ENCODE measurements at regions not wholly inside any gene's neighbourhood (a gene's known extent, or its start where the extent isn't known, plus 50 kb on each side); places are given as distances from the start of the nearest gene placed in this dataset.

DNA sequence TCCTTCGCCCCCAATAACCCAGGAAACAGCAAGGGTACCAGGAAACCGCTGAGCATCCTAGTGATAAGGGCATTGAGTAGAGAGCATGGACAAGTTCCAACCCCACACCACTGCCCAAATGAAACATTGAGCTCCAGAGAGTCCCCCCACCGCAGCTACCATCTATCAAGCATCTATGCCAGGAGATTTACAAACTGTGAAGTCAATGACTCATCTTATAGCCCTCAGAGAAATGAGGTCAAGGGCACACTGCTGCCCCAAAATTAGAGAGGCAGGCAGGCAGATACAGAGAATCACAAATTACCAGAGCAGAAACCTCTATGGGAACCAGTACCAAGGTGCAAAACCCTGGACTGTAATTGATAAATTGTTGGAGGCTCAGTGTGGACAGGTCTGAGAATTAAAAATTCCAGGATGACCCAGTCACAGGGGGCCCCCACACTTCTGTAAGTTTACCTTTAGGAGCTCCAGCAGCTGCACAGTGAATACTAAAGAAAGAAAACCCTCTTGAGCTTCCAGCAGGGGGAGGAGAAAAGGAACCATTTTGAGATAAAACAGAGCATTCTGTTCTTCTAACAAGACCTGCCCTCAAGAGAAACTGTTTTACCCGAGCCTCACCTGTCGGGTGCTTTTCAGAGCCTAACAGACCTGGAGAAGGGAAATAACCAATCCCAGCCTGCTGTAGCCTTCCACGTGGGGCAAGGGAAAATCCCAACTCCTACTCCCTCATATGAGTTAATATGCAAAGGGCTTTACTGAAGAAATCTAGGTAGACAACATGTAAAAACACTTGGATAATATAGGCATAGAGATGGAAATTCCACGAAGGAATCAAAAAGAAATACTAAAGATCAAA lies 118.0 kb upstream of the ARID1B start:
- H3K36me3 ChIP-seq (ENCODE audit: control insufficient read depth, insufficient read depth, low read length): no peaks in the 10 kb centered on the region
- no peak overlapping the region for H3K4me3 ChIP-seq (ENCODE audit: low read depth, low read length)
- H3K27me3 ChIP-seq (ENCODE audit: control insufficient read depth, insufficient read depth, low read length): no peaks in the 10 kb centered on the region
- TF ChIP-seq, protein P1, sequence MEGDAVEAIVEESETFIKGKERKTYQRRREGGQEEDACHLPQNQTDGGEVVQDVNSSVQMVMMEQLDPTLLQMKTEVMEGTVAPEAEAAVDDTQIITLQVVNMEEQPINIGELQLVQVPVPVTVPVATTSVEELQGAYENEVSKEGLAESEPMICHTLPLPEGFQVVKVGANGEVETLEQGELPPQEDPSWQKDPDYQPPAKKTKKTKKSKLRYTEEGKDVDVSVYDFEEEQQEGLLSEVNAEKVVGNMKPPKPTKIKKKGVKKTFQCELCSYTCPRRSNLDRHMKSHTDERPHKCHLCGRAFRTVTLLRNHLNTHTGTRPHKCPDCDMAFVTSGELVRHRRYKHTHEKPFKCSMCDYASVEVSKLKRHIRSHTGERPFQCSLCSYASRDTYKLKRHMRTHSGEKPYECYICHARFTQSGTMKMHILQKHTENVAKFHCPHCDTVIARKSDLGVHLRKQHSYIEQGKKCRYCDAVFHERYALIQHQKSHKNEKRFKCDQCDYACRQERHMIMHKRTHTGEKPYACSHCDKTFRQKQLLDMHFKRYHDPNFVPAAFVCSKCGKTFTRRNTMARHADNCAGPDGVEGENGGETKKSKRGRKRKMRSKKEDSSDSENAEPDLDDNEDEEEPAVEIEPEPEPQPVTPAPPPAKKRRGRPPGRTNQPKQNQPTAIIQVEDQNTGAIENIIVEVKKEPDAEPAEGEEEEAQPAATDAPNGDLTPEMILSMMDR (IDR thresholded peaks at IDR 0.05; ENCODE audit: insufficient read depth, low read length, severe bottlenecking): no peak
- no peak for FAIRE-seq
- no peak for DNase-seq (ENCODE audit: low read depth)

DNA sequence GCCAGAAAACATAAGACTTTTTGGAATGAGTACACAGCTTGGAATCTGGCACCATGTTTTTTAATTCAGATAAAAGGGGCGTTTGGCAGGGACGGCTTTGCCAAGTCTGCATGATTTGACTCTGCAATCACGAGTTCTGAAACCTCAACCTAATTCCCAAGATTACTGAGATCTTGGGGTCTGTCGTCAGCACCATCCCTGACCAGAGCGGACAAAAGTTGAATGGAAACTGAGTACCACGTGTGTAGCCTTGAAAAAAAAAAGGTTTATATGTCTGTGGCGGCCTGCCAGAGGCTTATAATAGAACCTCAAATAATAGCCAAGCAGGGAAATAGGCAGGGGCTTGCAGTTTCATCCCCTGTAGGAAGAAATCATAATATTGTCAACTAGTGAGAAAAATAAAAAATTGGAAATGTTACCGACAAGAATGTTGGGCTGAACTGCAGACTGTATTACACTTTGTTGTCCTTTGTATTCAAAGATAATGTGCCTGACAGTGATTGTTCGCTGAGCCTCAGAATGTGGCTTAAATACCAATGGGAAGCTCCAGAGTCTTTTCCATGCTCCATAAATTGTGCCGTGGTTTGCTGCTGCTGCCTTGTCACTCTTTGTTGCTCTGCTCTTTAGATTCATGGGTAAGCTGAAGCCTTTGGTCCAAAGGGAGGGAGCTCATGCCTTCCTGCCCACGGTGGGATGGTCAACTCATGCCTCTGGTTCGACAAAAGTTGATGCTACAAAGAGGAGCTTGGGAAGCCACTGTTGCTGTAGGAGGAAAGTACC lies 118.8 kb upstream of the ARID1B start:
- no peak overlapping the region for H3K4me3 ChIP-seq (ENCODE audit: low read depth, low read length)
- no peaks in the 10 kb centered on the region for H3K36me3 ChIP-seq (ENCODE audit: control insufficient read depth, insufficient read depth, low read length)
- H3K27me3 ChIP-seq (ENCODE audit: control insufficient read depth, insufficient read depth, low read length): no peaks in the 10 kb centered on the region
- DNase-seq (ENCODE audit: low read depth) (no peak), FAIRE-seq (no peak)
- TF ChIP-seq, protein P1 (IDR thresholded peaks at IDR 0.05; ENCODE audit: insufficient read depth, low read length, severe bottlenecking): no peak

DNA sequence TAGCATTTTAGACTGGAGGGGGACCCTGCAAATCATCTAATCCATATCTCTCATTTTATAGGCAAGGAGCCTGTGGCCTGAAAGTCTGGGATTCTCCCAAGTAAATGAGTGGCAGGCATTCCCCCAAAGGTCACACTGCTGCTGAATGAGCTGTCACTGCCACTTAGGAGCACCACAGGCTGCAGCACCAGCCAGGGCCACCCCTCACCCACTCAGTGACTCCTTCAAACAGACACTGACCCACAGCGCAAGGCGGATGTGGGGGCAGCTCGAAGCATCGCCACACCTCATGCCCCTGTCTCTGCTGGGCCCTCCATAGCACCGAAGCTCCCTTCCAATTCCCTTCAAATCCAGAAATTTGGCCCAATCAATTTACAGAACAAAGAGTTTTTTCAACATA lies 119.9 kb upstream of the ARID1B start:
- H3K27me3 ChIP-seq (ENCODE audit: control insufficient read depth, insufficient read depth, low read length): no peaks in the 10 kb centered on the region
- H3K4me3 ChIP-seq (ENCODE audit: low read depth, low read length): no peak overlapping the region
- TF ChIP-seq, protein P1 (IDR thresholded peaks at IDR 0.05; ENCODE audit: insufficient read depth, low read length, severe bottlenecking): no peak
- no peaks in the 10 kb centered on the region for H3K36me3 ChIP-seq (ENCODE audit: control insufficient read depth, insufficient read depth, low read length)
- FAIRE-seq (no peak), DNase-seq (ENCODE audit: low read depth) (no peak)

DNA sequence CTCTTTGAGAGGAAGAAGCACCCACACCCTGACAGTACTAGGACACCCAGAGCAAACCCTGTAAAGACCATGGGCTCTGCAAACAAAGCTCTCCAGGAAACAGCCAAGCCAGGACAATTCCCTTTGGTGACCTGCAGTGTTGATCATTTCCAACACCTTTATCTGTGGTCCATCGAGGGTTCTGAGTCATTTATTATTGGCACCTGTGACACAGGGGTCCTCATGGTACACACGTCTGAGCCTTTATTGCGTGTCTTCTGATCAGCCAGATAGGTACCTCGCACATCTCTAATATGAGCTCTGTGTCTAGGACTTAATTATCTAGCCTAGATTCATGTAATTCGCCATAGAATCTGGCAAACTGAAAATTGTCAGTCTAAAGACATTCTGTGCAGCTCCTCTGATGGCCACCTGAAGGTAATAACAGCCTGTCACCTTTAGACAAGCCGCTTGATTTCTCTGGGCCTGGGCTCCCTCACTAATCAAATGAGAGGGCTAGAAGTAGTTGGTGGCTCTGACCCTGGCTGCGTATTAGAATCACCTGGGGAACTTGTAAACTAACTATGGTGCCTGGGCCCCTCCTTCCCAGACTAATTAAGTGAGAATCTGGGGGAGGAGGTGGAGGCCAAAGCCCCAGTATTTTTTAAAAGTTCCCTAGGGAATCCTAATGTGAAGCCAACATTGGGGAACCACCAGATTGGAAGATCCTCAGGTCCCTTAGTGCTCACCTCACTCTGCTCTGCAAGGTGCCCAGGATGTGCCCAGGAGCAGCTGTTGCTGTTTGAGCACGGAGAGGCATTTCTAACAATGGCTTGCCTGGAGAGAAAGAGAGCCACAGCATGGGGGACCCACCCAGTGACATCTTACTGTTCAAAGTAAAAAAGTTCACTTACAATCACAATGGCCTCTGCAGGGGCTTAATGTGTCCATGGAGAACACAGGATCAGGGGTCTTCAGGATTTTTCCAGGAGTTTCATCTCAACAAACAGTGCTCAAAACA lies 122.0 kb upstream of the ARID1B start:
- H3K27me3 ChIP-seq (ENCODE audit: control insufficient read depth, insufficient read depth, low read length): no peaks in the 10 kb centered on the region
- TF ChIP-seq, protein P1 (IDR thresholded peaks at IDR 0.05; ENCODE audit: insufficient read depth, low read length, severe bottlenecking): no peak
- no peaks in the 10 kb centered on the region for H3K36me3 ChIP-seq (ENCODE audit: control insufficient read depth, insufficient read depth, low read length)
- FAIRE-seq: no peak
- no peak overlapping the region for H3K4me3 ChIP-seq (ENCODE audit: low read depth, low read length)
- no peak for DNase-seq (ENCODE audit: low read depth)

DNA sequence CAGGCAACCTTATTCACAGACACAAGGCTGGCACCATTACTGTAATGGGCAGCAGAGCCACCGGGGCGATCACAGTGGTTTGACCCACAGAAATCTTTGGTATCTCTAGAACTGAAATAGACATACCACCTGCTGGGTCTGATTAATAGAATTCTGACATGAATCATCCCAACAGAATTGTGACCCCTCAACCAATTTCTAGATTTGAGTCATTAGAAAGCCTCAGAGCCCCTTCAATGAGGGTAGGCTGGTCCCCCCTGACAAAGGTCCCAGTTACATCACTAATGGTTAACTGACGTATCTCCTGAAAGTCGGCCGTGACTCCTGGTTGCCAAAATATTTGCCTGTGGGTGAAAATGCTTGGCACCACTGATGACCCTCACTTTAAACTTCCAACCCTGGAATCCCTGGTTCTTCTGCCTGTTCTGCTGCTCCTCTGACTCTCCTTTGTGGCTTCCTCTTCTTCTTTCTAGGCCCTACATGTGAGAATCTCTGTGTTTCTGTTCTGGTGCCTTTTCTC lies 124.9 kb upstream of the ARID1B start:
- FAIRE-seq: no peak
- TF ChIP-seq, protein P1 (IDR thresholded peaks at IDR 0.05; ENCODE audit: insufficient read depth, low read length, severe bottlenecking): no peak
- DNase-seq (ENCODE audit: low read depth): no peak
- no peaks in the 10 kb centered on the region for H3K36me3 ChIP-seq (ENCODE audit: control insufficient read depth, insufficient read depth, low read length)
- no peak overlapping the region for H3K4me3 ChIP-seq (ENCODE audit: low read depth, low read length)
- H3K27me3 ChIP-seq (ENCODE audit: control insufficient read depth, insufficient read depth, low read length): no peaks in the 10 kb centered on the region
